ENCODE measurements at regions not wholly inside any gene's neighbourhood (a gene's known extent, or its start where the extent isn't known, plus 50 kb on each side); places are given as distances from the start of the nearest gene placed in this dataset.

GRCh38 chr5:6873359-6873758 lies 160.1 kb downstream of the TENT4A start:
- H3K36me3 Mint-ChIP-seq, result no peaks in the 10 kb centered on the region
- H3K9me3 Mint-ChIP-seq, result no peaks in the 10 kb centered on the region
- H3K27ac Mint-ChIP-seq, result no peak overlapping the region
- H3K4me1 Mint-ChIP-seq, result no peaks in the 10 kb centered on the region
- H3K27me3 Mint-ChIP-seq, result no peaks in the 10 kb centered on the region
- no peak overlapping the region for H3K4me3 Mint-ChIP-seq
- no peak for DNase-seq

- no peaks in the 10 kb centered on the region for H3K4me1 Mint-ChIP-seq
- H3K36me3 Mint-ChIP-seq, result no peaks in the 10 kb centered on the region
- no peaks in the 10 kb centered on the region for H3K27me3 Mint-ChIP-seq
- no peak overlapping the region for H3K4me3 Mint-ChIP-seq
- H3K27ac Mint-ChIP-seq, result no peak overlapping the region
- H3K9me3 Mint-ChIP-seq, result no peaks in the 10 kb centered on the region
- DNase-seq, result no peak
These were observed 162.1 kb downstream of the TENT4A start for GRCh38 chr5:6875376-6875775.

- H3K27me3 Mint-ChIP-seq, result no peaks in the 10 kb centered on the region
- H3K36me3 Mint-ChIP-seq, result no peaks in the 10 kb centered on the region
- no peaks in the 10 kb centered on the region for H3K9me3 Mint-ChIP-seq
- DNase-seq, result no peak
- H3K4me3 Mint-ChIP-seq, result no peak overlapping the region
- no peak overlapping the region for H3K27ac Mint-ChIP-seq
- H3K4me1 Mint-ChIP-seq, result no peaks in the 10 kb centered on the region
These were observed 165.0 kb downstream of the TENT4A start for GRCh38 chr5:6877986-6878828.

- no peak overlapping the region for H3K27ac Mint-ChIP-seq
- DNase-seq, result no peak
- H3K4me1 Mint-ChIP-seq, result no peaks in the 10 kb centered on the region
- H3K27me3 Mint-ChIP-seq, result no peaks in the 10 kb centered on the region
- H3K4me3 Mint-ChIP-seq, result no peak overlapping the region
- no peaks in the 10 kb centered on the region for H3K36me3 Mint-ChIP-seq
- peaks cover 12% of the 10 kb centered on the region for H3K9me3 Mint-ChIP-seq
These were observed 172.3 kb downstream of the TENT4A start for GRCh38 chr5:6885581-6885980.

- no peaks in the 10 kb centered on the region for H3K36me3 Mint-ChIP-seq
- H3K9me3 Mint-ChIP-seq, result peaks cover 12% of the 10 kb centered on the region
- H3K4me1 Mint-ChIP-seq, result no peaks in the 10 kb centered on the region
- H3K27me3 Mint-ChIP-seq, result no peaks in the 10 kb centered on the region
- no peak for DNase-seq
- H3K27ac Mint-ChIP-seq, result no peak overlapping the region
- H3K4me3 Mint-ChIP-seq, result no peak overlapping the region
These were observed 173.6 kb downstream of the TENT4A start for GRCh38 chr5:6886866-6887265.

GRCh38 chr5:6889030-6889429 lies 175.8 kb downstream of the TENT4A start:
- peaks cover 12% of the 10 kb centered on the region for H3K9me3 Mint-ChIP-seq

GRCh38 chr5:6899221-6899620 lies 186.0 kb downstream of the TENT4A start:
- Mint-ChIP-seq H3K27ac (no peak overlapping the region), H3K9me3 (peaks cover 4% of the 10 kb centered on the region), H3K4me3 (no peak overlapping the region), H3K4me1 (no peaks in the 10 kb centered on the region), H3K27me3 (no peaks in the 10 kb centered on the region), H3K36me3 (no peaks in the 10 kb centered on the region)
- DNase-seq, result no peak

More at GRCh38 chr5:6889030-6889429, 175.8 kb downstream of the TENT4A start:
- no peak for DNase-seq
- Mint-ChIP-seq H3K4me3 (no peak overlapping the region), H3K4me1 (no peaks in the 10 kb centered on the region), H3K36me3 (no peaks in the 10 kb centered on the region), H3K27ac (no peak overlapping the region), H3K27me3 (no peaks in the 10 kb centered on the region)

DNA sequence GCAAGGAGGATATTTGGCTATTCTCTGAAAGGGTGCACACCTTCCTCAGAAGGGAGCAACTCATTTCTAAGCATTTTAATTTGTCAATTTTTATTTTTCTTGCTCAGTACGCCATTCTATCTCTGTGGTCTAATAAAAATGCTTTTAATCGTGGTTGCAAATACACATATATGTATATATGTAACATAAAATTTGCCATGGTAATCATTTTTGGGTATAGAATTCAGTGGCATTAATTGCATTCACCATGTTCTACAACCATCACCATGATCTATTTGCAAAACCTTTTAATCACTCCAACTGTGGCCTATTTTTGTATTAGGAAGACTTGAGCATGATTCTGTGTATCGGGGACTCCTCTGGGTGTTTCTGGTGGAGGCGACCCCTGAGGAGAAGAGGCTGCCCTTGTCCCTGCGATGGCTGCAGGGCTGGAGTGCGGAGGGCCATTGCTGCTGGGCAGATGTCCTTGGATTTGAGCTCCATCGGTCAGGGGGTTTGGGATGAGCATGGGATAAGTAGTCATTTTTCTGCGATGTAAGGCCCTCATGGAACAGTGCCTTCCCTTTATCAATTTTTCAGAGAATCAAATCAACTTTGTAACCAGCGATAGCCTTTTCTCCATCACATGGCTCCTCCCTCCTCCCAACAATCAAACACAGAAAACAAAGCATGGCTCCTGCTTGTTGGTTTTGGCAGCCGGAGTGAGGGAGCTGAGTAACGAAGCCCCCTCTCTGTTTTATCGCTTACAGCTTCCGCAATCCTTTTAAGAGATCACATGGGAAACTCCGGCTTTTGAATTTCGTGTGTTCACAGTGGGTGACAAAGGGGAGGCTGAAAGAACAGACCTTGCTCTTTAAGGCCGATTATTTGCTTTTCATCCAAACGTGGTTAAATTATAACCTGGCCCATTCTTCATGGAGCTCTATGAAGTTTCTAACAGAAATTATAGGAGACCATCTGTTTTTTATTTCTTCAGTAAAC lies 187.3 kb downstream of the TENT4A start:
- H3K4me3 Mint-ChIP-seq, result no peak overlapping the region
- H3K9me3 Mint-ChIP-seq, result peaks cover 4% of the 10 kb centered on the region
- H3K36me3 Mint-ChIP-seq, result no peaks in the 10 kb centered on the region
- H3K27me3 Mint-ChIP-seq, result no peaks in the 10 kb centered on the region
- DNase-seq, result no peak
- no peaks in the 10 kb centered on the region for H3K4me1 Mint-ChIP-seq
- H3K27ac Mint-ChIP-seq, result no peak overlapping the region

DNA sequence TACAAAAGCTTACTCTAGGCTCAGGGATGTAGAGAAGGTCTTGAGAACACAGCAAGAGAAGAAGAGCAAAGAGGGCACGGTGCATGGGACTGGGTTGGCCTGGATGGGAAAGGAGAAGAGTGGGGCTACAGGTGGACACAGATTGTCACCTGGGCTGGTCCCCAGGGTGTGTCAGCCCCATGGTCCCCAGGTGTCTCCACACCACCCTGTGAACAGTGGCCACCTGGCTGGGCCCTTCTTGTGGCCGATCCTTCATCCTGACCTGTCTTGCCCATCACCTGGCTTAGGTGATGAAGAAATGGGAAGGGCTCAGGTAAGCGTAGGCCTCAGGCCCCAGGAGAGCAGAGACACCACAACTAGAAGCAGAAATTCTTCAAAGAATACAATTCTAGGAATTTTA lies 188.9 kb downstream of the TENT4A start:
- Mint-ChIP-seq H3K4me3 (no peak overlapping the region), H3K36me3 (no peaks in the 10 kb centered on the region), H3K27me3 (peaks cover 2% of the 10 kb centered on the region), H3K27ac (no peak overlapping the region), H3K9me3 (peaks cover 4% of the 10 kb centered on the region), H3K4me1 (no peaks in the 10 kb centered on the region)
- no peak for DNase-seq

DNA sequence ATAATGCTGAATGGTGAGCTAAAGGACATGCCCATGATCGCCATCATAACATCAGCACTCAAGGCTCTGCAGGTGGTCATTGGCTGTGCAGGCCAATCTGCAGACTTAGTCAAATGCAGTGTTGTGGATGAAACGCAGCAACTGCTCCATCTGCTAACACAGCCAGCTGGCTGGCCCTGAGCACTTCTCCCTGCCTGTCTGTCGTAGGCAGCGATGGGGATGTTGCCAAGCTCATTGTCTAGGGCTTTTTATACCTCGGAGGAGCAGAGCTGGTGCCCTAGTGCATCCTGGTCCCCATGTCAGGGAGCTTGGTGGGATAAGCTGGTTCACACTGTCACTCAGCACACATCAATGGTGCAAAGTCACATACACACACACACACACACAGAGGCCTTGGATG lies 189.4 kb downstream of the TENT4A start:
- Mint-ChIP-seq H3K4me1 (no peaks in the 10 kb centered on the region), H3K27me3 (peaks cover 5% of the 10 kb centered on the region), H3K36me3 (no peaks in the 10 kb centered on the region), H3K9me3 (no peaks in the 10 kb centered on the region), H3K4me3 (no peak overlapping the region), H3K27ac (no peak overlapping the region)
- DNase-seq, result no peak

DNA sequence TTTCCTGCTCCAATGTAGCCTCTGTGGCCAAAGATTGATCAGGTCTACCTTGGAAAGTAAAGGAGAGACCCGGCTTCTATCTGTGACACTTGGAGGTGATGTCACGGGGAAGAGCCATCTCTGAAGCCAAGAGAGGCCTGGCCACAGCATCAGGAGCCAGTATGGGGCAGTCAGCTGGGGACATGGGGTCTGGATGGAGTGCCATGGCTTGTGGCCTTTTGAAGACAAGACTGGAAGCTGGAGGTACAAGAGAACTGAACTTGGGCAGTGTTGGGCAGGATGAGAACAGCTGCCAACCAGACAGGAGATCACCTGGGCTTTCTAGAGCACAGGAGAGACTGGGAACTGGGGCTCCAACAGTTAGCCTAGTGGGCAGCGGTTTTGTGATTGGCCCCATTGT lies 190.7 kb downstream of the TENT4A start:
- Mint-ChIP-seq H3K4me1 (no peaks in the 10 kb centered on the region), H3K27ac (no peak overlapping the region), H3K9me3 (no peaks in the 10 kb centered on the region), H3K4me3 (no peak overlapping the region), H3K36me3 (no peaks in the 10 kb centered on the region), H3K27me3 (peaks cover 9% of the 10 kb centered on the region)
- DNase-seq, result no peak

DNA sequence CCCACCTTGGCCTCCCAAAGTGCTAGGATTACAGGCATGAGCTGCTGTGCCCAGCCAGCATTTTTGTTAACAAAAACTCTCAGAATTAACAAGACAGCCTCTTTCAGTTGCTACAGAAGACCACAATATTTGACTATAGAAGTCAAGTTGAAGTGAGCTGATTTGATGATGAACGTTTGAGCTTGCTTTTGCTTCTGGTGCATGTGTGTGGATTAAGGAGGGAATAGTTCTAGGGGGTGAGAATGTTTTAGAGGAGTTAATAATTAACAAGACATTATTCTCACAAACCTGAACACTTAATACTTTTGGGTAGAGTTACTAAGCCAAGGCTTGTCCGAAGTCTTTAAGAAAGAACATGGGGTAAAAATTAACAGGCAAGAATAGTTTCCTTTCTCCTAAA lies 191.6 kb downstream of the TENT4A start:
- H3K4me3 Mint-ChIP-seq, result no peak overlapping the region
- no peak overlapping the region for H3K27ac Mint-ChIP-seq
- peaks cover 9% of the 10 kb centered on the region for H3K27me3 Mint-ChIP-seq
- H3K4me1 Mint-ChIP-seq, result no peaks in the 10 kb centered on the region
- H3K9me3 Mint-ChIP-seq, result no peaks in the 10 kb centered on the region
- no peaks in the 10 kb centered on the region for H3K36me3 Mint-ChIP-seq
- DNase-seq, result no peak

- Mint-ChIP-seq H3K36me3 (no peaks in the 10 kb centered on the region), H3K9me3 (no peaks in the 10 kb centered on the region), H3K27me3 (peaks cover 9% of the 10 kb centered on the region), H3K4me1 (no peaks in the 10 kb centered on the region), H3K4me3 (no peak overlapping the region), H3K27ac (no peak overlapping the region)
- no peak for DNase-seq
These were observed 192.2 kb downstream of the TENT4A start for GRCh38 chr5:6905423-6905822.

DNA sequence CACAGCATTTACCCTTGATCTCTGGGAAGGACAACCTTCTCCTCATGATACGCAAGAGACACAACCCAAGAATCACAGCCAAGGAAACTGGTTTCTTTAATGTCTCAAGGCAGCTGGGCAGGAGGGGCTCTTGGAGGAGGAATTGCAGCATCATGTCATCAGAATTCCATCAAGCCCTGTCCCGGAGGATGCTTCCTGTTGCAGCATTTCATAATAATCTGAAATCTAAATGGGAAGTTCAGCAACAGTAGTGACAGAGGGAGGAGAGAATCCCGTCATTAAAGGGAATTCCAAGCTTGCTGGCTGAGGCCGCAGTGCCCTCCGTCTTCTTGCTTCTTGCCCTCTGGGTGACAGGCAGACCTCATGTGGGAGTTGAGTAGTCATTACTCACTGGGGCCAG lies 192.7 kb downstream of the TENT4A start:
- Mint-ChIP-seq H3K27ac (no peak overlapping the region), H3K4me1 (no peaks in the 10 kb centered on the region), H3K4me3 (no peak overlapping the region), H3K27me3 (peaks cover 9% of the 10 kb centered on the region), H3K36me3 (no peaks in the 10 kb centered on the region), H3K9me3 (no peaks in the 10 kb centered on the region)
- DNase-seq, result no peak

DNA sequence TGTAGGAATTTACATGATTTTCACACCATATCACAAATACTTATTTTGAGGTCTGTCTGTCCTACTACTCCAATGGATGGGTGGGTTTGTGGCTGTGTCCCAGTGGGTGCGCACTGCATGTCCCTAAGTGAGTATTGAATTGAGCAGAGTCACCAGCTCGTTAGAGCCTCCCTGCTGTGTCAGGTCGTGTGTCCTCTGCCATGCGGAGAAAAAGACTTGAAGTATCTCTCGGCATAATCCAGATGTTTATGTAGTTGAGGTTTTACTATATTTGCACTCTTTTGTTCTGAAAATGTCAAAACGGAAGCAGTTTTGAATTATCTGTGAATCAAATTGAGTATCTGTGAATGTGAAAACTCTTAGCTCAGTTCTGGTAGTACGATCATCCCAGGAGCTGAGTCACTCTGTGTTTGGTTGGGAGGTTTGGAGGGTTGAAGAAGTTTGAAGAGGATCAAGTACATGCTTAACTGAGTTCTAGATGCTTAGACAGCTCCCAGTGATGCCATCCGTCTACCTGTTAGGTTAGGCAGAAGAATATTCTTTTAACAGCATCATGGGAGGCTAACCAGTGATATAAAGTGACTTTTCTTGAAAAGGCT lies 194.2 kb downstream of the TENT4A start:
- Mint-ChIP-seq H3K27me3 (peaks cover 9% of the 10 kb centered on the region), H3K36me3 (no peaks in the 10 kb centered on the region), H3K27ac (no peak overlapping the region), H3K4me3 (no peak overlapping the region), H3K9me3 (no peaks in the 10 kb centered on the region), H3K4me1 (no peaks in the 10 kb centered on the region)
- no peak for DNase-seq

All from activated naive CD8-positive, alpha-beta T cell treated with anti-CD3 and anti-CD28 coated beads for 36 hours (primary cell).